HUDEP-2 (cell line): ENCODE measurements at regions not wholly inside any gene's neighbourhood (a gene's known extent, or its start where the extent isn't known, plus 50 kb on each side); places are given as distances from the start of the nearest gene placed in this dataset.

Source experiments
- DNase-seq, 76 experiments: peaks; one replicate each; lab custom pipeline; 2025; ENCODE audit not compliant: unreplicated experiment in 76 of 76; lab: John Stamatoyannopoulos, UW

DNA sequence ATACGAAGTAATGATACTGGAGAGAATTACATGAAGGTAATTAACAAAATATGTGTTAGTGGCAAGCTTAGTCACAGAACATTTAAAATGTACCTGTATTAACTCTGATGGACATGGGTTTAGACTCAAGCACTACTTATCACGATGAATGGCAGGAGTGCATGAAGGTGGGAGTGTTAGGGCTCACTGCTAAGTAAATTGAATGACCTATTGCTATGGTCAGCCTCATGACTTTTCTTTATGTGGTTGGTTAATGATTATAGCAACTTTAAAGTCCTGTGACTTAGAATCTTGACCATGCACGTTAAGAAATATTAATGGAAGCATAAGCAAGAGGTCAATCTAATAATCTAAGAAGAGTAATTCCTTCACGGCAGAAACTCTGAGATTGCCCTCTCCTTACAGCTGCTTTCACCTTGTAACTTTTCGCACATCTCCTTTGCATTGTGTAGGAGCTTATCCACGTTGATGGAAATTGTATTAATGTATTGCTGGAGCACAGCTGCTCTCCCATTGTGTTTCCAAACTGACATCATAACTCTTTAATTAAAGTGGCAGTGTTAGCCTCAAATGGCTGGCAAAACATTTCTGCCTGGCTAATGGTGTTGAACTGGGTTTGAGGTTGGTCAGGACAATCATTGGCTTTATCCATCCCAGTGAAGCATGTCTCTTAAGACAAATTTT, 114.5 kb downstream of the RXFP2 start:
- DNase-seq: no peak

DNA sequence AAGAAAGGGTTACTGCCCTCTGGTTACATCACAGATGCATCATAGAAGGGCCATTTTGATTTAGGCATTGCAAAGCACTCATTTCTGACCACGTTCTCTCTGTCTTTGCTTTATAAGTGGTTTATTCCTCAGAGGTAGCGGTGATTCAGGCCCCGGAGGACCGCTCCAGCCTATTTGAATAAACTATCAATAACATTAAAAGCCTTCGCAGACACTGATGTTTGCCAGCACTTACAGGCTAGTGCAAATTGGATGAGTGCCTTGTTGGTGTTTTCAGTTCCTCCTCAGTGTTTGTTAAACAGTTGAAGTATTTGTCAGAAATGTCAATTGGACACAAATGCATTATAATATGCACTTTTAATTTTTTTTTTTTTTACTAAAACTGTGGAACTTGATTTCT, 120.2 kb downstream of the RXFP2 start:
- no peak for DNase-seq

GRCh38 chr13:31860002-31860401, 120.7 kb downstream of the RXFP2 start:
- no peak for DNase-seq

- DNase-seq: no peak
These were observed 123.5 kb downstream of the RXFP2 start for GRCh38 chr13:31862828-31863227.

DNA sequence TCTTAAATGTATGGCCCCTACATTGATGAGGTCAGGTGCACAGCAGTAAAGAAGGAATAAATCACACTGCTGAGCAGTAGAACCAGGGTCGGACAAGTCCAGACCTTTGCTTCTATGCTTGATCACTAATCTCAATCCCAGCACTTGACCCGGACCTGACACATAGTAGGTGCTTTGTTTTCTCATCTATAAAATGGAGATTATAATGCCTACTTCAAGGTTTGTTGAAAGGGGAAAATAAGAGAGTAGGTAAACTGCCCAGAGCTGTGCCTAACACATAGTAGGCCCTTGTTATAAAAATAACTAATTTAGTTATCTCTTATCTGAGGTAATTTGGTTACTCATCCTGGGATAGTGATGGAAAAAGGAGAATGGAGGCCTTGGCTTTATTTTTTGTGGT, 125.0 kb downstream of the RXFP2 start:
- no peak for DNase-seq

DNA sequence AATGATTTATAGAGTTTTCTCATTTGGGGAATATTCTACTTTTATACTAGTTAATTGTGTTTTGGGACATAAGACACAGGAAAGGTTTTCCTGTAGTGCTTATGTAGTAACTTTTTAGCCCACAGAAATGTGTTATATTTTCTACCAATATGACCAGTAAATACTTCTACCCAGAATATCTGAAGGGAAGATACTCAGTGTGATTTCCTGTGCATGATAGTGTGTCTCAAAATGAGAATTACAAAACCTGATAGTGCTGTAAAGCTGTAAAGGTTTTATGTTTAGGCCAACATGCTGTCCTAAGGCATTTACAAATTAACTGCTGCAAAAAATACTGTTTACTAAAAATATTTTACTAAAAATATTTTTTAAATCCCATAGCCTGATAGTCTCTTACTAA, 126.8 kb downstream of the RXFP2 start:
- DNase-seq: no peak

DNA sequence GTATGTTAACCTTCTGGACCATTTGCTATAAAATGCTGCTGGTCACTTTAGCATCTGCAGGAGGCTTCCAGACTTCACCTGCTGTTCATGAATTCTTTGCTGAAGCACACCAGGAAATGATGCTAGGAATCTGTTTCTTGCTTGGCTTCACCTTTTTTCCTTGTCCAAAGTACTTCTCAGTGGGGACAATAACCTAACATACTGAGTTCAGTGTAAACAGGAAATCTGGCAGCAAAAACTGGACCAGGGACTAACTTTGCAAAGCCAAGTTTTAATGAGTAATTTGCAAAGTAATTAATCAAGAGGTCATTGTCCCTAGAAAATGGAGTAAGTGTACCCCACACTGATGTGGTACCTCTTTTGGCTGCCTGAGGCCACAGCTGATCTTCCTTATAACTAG, 128.4 kb downstream of the RXFP2 start:
- DNase-seq: no peak

DNA sequence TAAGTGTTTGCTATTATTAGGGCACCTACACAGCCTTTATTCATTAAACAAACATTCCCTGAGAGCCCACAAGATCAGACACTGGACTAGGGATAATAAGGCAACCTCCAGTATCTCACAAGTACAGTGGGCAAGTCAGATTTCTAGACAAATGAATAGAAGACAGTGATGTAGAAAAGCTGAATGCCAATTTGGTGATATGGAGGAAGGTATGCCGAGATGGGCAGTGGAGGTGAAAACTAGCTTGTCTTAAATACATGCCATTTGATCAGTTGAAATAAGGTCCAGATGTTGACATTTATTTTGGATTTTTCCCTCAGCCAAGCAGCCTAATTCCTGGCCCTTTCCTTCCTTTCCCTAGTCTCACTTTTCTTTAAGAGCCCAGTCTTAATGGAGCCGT, 130.3 kb downstream of the RXFP2 start:
- no peak for DNase-seq

DNA sequence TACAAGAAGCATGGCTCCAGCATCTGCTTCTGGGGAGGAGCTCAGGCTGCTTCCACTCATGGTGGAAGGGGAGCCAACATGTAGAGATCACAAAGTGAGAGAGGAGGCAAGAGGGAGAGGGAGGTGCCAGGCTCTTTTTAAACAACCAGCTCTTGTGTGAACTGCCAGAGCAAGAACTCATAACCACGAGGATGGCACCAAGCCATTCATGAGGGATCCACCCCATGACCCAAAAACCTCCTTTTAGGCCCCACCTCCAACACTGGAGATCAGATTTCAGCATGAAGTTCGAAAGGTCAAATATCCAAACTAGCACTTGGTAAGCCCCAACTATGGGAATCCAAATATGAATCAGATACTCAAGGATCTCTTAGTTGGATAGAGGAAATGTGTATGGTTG, 131.2 kb downstream of the RXFP2 start:
- DNase-seq: no peak

DNA sequence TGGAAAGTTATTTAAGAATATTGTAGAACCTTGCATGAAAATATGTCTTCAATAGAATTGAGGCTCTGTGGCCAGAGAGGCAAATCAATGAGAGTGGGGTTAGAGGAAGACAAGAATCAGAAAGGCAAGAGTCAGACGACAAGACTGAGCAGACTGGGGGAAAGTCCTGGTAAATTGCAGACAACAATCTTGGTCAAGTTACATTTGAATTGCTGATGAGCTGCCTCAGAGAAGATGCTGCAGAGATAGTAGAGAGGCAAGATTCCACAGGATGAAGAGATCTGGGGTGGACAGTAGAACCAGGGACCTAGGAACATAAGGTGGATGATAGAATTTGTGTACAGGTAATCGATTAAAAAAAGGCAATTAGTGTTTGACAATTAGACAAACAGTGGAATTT, 133.8 kb downstream of the RXFP2 start:
- no peak for DNase-seq

DNA sequence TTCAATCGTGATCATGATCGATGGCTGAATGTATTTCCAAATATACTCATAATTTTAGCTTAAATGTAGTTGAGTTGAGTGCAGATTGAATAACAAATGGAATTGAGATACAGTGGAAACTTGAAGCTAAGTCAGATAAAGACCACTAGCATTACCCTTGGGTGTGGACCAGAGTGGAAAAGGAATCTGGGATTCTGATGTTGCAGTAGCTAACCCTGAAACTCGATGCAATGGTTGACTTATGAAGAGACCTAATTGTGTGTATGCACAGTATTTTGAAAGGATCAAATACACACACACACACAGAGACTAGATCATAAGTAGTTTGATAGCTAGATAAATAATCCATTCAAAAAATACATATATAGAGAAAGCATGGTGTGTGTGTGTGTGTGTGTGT, 135.8 kb downstream of the RXFP2 start:
- no peak for DNase-seq

DNA sequence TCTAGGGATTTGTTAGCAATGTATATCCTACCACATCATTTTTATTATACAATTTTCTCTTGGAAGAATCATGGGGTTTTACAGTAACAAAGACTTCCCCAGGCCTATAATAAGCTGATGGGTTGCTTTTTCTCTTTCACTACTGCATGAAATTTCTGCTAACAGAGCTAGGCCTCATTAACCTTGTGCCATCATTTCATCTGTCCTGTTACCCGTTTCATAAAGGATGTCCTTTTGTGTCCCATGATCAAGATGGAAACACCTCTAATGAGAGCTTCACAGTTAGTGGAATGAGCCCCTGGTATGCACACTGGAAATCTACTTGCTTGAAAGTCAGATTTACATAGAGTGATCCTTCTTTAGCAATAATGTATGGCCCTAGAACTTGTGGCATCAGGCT, 138.7 kb downstream of the RXFP2 start:
- DNase-seq: no peak

- DNase-seq: no peak
These were observed 139.2 kb downstream of the RXFP2 start for GRCh38 chr13:31878495-31878894.

DNA sequence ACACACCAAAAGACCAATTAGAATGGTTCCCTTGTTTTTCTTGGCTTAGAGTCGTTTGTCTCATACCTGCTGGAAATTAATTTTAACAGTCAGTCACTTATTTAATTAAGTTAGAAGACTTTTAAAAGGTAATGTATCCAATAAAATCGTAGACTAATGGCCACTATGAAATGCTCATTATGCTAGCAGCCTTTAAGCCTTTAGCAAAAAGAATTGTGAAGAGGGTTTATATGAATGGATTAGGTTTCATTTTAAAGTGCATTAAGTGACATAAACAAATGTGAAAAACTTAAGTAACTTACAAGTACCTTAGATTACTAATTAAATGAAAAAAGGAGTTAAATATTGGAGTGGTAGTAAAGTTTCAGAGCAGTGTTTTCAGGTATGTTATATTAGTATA, 139.6 kb downstream of the RXFP2 start:
- DNase-seq: no peak

DNA sequence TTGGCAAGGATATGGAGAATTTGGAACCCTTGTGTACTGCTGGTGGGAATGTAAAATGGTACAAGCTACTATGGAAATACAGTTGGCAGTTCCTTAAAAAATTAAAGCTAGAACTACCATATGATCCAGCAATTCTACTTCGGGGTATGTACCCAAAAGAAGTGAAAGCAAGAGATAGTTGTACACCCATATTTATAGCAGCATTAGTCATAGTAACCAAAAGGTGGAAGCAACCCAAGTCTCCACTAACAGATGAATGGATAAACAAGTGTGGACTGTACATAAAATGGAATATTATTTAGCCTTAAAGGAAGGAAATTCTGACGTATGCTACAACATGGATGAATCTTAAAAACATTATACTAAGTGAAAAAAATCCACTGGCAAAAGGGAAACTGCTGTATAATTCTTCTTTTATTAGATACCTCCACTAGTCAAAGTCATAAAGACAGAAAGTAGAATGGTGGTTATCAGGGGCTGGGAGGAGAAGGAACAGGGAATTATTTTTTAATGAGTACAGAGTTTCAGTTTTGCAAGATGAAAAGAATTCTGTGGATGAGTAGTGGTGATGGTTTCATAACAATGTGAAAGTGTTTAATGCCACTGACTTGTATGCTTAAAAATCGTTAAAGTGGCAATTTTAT, 141.6 kb downstream of the RXFP2 start:
- DNase-seq: no peak

DNA sequence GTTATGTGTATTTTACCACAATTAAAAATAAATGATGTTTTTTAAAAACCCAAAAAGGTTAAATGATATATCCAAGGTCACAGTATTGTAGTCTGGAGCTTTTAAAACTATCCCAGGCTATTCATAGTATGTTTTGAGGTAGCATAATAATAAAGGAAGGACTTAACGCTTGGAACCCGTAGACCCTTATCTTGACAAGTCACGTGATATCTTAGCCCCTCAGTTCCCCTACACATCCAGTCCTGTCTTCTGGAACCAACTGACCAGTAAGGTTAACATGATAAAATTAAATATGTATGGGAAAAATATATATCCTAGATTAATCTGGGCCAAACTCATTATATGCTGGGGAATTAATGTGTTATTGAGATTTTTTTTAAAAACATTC, 142.2 kb downstream of the RXFP2 start:
- no peak for DNase-seq

GRCh38 chr13:31882794-31883193, 143.5 kb downstream of the RXFP2 start:
- DNase-seq: no peak

GRCh38 chr13:31884556-31884955, 145.2 kb downstream of the RXFP2 start:
- DNase-seq: no peak

DNA sequence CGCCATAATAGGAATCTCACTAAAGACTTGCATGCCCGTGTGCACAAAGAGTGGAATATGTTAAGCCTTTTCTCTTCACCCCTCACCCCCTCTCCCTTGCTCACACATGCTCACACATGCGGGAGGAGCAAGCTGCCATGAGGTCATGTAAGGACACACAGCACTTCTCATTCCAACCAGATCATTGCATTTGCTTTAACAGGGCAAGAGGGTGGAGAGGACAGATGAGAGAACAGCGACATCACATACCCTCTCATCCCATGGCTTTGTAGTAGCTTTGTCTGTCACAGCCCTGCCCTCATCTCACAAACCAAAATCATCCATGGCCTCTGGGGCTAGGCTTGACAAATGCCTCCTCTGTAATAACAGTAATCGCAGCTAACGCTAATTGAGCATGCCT, 145.6 kb upstream of the FRY start:
- DNase-seq: no peak

DNA sequence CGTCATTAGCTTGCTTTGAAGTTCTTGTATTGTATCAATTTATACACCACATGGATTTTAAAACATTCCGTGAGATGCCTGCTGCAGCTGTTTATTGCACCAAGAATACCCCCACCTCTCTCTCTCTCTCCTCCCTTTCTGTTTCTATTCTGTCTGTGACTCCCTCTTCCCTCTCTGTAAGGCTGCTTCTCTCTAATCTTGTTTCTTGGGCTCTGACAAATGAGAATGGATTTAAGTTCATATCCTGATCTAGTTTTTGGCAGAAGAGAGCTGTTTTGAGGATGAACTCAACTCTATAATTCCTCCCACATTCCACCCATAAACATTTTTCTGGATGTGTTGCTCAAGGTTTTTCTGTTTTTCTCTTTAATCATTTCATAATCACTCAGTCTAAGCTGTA, 144.3 kb upstream of the FRY start:
- no peak for DNase-seq

GRCh38 chr13:31890946-31891345, 140.6 kb upstream of the FRY start:
- no peak for DNase-seq

- no peak for DNase-seq
These were observed 140.1 kb upstream of the FRY start for GRCh38 chr13:31891472-31891871.

DNA sequence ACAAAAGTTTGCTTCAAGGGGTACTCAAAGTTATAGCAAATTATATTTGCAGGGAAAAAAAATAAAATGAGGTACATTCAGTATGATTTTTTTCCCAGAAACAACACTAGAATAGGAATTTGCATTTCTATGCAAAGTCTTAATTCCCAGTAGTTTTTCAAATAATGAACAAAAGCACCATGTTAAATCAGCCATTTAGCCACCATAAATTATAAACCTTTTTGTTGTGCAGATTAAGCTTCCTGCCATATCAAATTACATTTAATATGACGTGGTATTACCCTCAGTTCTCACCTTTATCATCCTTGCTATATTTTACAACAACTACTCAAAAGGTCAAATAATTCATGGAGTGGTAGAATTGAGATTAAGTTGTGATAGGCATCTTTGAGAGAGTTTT, 136.6 kb upstream of the FRY start:
- no peak for DNase-seq
